ENCODE measurements at regions not wholly inside any gene's neighbourhood (a gene's known extent, or its start where the extent isn't known, plus 50 kb on each side); places are given as distances from the start of the nearest gene placed in this dataset.
"Not testable (repeated sequence)": the region's sequence is repeated elsewhere in the genome, so short reads cannot be mapped to it uniquely, and the experiment has no call there.

DNA sequence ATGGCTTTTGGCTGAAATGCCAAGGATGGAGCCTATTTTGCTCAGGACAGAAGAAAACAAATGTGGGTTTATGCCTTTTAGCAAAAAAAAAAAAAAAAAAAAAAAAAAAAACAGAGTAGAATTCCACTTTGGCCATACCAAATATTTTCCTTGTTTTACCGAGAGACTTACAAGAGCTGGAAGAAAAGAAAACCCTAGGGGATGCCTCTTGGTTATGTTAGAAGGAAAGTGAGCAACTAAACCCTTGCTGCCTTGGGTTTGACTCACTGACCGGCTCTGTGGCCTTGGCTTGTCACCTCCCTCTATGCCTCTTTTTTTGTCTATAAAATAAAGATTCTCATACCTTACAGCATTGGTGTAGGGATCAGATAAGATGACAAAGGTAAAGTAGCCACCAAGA is 69.6 kb upstream of the ABCA1 start:
- H3K4me3 ChIP-seq (ENCODE audit: low read length): no peak overlapping the region
- H3K9me2 ChIP-seq (replicated peaks; ENCODE audit: insufficient read depth, low read length): no peaks in the 10 kb centered on the region
- H3K9ac ChIP-seq (ENCODE audit: low read length): no peak overlapping the region
- no peaks in the 10 kb centered on the region for H3K27me3 ChIP-seq (replicated peaks; ENCODE audit: insufficient read depth, low read length)
- H3K4me1 ChIP-seq (ENCODE audit: low read length): no peaks in the 10 kb centered on the region
- DNase-seq: no peak
- H3F3A ChIP-seq (ENCODE audit: insufficient read depth, low read length): no peaks in the 10 kb centered on the region
- H3K27ac ChIP-seq (ENCODE audit: low read length): no peak overlapping the region
- no peaks in the 10 kb centered on the region for H3K36me3 ChIP-seq (replicated peaks; ENCODE audit: insufficient read depth, low read length)
- no peaks in the 10 kb centered on the region for H3K79me2 ChIP-seq (ENCODE audit: low read length)
- TF ChIP-seq EZH2phosphoT487 (IDR thresholded peaks at IDR 0.05; ENCODE audit: low read length) (no peak), EZH2 (optimal IDR thresholded peaks at IDR 0.05; ENCODE audit: low read depth, low read length) (no peak)
- TF ChIP-seq, protein P1, sequence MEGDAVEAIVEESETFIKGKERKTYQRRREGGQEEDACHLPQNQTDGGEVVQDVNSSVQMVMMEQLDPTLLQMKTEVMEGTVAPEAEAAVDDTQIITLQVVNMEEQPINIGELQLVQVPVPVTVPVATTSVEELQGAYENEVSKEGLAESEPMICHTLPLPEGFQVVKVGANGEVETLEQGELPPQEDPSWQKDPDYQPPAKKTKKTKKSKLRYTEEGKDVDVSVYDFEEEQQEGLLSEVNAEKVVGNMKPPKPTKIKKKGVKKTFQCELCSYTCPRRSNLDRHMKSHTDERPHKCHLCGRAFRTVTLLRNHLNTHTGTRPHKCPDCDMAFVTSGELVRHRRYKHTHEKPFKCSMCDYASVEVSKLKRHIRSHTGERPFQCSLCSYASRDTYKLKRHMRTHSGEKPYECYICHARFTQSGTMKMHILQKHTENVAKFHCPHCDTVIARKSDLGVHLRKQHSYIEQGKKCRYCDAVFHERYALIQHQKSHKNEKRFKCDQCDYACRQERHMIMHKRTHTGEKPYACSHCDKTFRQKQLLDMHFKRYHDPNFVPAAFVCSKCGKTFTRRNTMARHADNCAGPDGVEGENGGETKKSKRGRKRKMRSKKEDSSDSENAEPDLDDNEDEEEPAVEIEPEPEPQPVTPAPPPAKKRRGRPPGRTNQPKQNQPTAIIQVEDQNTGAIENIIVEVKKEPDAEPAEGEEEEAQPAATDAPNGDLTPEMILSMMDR (IDR thresholded peaks at IDR 0.05; ENCODE audit: low read length): no peak
- no peaks in the 10 kb centered on the region for H4K20me1 ChIP-seq (ENCODE audit: insufficient read depth, low read length)
- no peak overlapping the region for H2AFZ ChIP-seq (ENCODE audit: low read length)
- H3K4me2 ChIP-seq (ENCODE audit: low read depth, low read length): no peak overlapping the region
- no peaks in the 10 kb centered on the region for H3K9me3 ChIP-seq (replicated peaks; ENCODE audit: insufficient read depth, low read length)

- Histone ChIP-seq H3K4me3 (ENCODE audit: low read length) (no peak overlapping the region), H3K4me2 (ENCODE audit: low read depth, low read length) (no peak overlapping the region), H3K9me3 (replicated peaks; ENCODE audit: insufficient read depth, low read length) (no peaks in the 10 kb centered on the region), H2AFZ (ENCODE audit: low read length) (no peak overlapping the region), H3K79me2 (ENCODE audit: low read length) (no peaks in the 10 kb centered on the region), H3K9me2 (replicated peaks; ENCODE audit: insufficient read depth, low read length) (no peaks in the 10 kb centered on the region), H3K9ac (ENCODE audit: low read length) (no peak overlapping the region), H3F3A (ENCODE audit: insufficient read depth, low read length) (no peaks in the 10 kb centered on the region), H3K27ac (ENCODE audit: low read length) (no peak overlapping the region), H3K27me3 (replicated peaks; ENCODE audit: insufficient read depth, low read length) (no peaks in the 10 kb centered on the region), H3K4me1 (ENCODE audit: low read length) (no peaks in the 10 kb centered on the region), H3K36me3 (replicated peaks; ENCODE audit: insufficient read depth, low read length) (no peaks in the 10 kb centered on the region), H4K20me1 (ENCODE audit: insufficient read depth, low read length) (no peaks in the 10 kb centered on the region)
- TF ChIP-seq, protein P1 (IDR thresholded peaks at IDR 0.05; ENCODE audit: low read length): no peak
- no peak for TF ChIP-seq EZH2 (optimal IDR thresholded peaks at IDR 0.05; ENCODE audit: low read depth, low read length)
- TF ChIP-seq EZH2phosphoT487 (IDR thresholded peaks at IDR 0.05; ENCODE audit: low read length): no peak
- DNase-seq: no peak
These were observed 71.2 kb upstream of the ABCA1 start for GRCh38 chr9:104999136-104999535.

- not testable (repeated sequence) for H4K20me1 ChIP-seq (ENCODE audit: insufficient read depth, low read length); H3K4me3 ChIP-seq (ENCODE audit: low read length); H3K9me3 ChIP-seq (replicated peaks; ENCODE audit: insufficient read depth, low read length); H3K9me2 ChIP-seq (replicated peaks; ENCODE audit: insufficient read depth, low read length); H3K79me2 ChIP-seq (ENCODE audit: low read length); H3K9ac ChIP-seq (ENCODE audit: low read length); H3K27ac ChIP-seq (ENCODE audit: low read length); DNase-seq; H3K4me1 ChIP-seq (ENCODE audit: low read length); H3K36me3 ChIP-seq (replicated peaks; ENCODE audit: insufficient read depth, low read length); H3F3A ChIP-seq (ENCODE audit: insufficient read depth, low read length); H2AFZ ChIP-seq (ENCODE audit: low read length); H3K27me3 ChIP-seq (replicated peaks; ENCODE audit: insufficient read depth, low read length); H3K4me2 ChIP-seq (ENCODE audit: low read depth, low read length)
These were observed 72.6 kb upstream of the ABCA1 start for GRCh38 chr9:105000529-105000928.

- no peaks in the 10 kb centered on the region for H3K9me3 ChIP-seq (replicated peaks; ENCODE audit: insufficient read depth, low read length)
- no peaks in the 10 kb centered on the region for H3F3A ChIP-seq (ENCODE audit: insufficient read depth, low read length)
- no peaks in the 10 kb centered on the region for H4K20me1 ChIP-seq (ENCODE audit: insufficient read depth, low read length)
- H3K27ac ChIP-seq (ENCODE audit: low read length): no peak overlapping the region
- H2AFZ ChIP-seq (ENCODE audit: low read length): no peak overlapping the region
- no peaks in the 10 kb centered on the region for H3K9me2 ChIP-seq (replicated peaks; ENCODE audit: insufficient read depth, low read length)
- H3K9ac ChIP-seq (ENCODE audit: low read length): no peak overlapping the region
- DNase-seq: no peak
- no peaks in the 10 kb centered on the region for H3K27me3 ChIP-seq (replicated peaks; ENCODE audit: insufficient read depth, low read length)
- no peaks in the 10 kb centered on the region for H3K79me2 ChIP-seq (ENCODE audit: low read length)
- H3K4me2 ChIP-seq (ENCODE audit: low read depth, low read length): no peak overlapping the region
- no peak overlapping the region for H3K4me3 ChIP-seq (ENCODE audit: low read length)
- no peaks in the 10 kb centered on the region for H3K36me3 ChIP-seq (replicated peaks; ENCODE audit: insufficient read depth, low read length)
- H3K4me1 ChIP-seq (ENCODE audit: low read length): no peaks in the 10 kb centered on the region
- TF ChIP-seq EZH2phosphoT487 (IDR thresholded peaks at IDR 0.05; ENCODE audit: low read length) (no peak), EZH2 (optimal IDR thresholded peaks at IDR 0.05; ENCODE audit: low read depth, low read length) (no peak)
- TF ChIP-seq, protein P1 (IDR thresholded peaks at IDR 0.05; ENCODE audit: low read length): no peak
These were observed 76.6 kb upstream of the ABCA1 start for GRCh38 chr9:105004466-105005090.
